ENCODE measurements at regions not wholly inside any gene's neighbourhood (a gene's known extent, or its start where the extent isn't known, plus 50 kb on each side); places are given as distances from the start of the nearest gene placed in this dataset.

DNA sequence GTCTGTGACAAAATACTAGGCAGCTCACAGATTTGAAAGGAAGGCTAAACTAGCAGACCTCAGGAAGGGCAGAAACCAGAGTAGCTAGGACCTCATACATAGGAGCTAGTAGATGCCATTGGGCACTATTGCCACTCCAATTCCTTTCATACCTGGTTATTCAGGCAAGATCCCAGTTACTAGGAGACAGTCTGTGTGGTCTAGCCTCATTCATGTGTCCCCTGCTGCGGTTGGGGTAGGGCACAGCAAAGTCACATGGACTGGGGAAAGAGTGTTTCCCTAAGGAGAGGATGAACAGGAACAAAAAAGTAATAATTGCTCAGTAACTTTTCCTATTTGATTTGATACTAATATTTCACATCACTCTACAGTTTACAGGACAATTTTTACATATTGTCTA, 204.6 kb upstream of the HEY2 start:
- DNase-seq (ENCODE audit: low read depth) = no peak

DNA sequence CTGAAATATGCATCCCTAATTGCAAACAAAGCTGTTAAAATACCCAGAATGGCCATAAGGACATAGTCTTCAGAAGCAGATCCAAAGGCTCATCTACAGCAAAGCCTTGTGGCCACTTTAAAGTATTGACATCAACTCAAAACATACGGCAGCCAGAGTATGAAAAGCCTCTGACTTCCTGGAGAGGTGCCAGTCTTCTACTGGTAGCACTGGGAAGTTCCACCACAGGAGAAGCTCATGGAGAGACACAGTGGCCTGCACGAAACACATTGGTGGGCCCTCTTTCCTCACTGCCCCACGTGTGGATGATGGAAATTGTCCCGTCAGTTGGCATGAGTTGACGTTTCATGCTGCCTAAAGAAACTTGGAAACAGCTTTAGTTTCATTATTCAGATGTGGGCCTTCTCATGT, 202.6 kb upstream of the HEY2 start:
- DNase-seq (ENCODE audit: low read depth) = no peak

DNA sequence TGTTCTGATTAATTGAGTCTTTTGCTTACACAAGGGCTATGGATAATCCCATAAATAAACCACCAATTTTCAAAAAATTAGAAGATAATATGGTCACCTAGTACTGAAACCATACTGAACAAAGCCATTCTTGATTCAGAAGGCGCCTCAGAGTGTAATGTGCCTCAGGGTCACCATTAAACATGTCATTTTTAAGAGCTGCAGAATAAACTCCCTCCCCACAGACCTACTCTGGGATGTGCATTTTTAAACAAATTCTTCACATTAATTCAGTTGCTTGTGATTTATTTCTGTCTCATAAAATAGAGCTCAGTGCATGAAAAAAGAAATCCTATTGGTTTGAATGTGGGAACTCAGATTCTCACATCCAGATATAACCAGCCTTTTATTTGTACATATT, 202.1 kb upstream of the HEY2 start:
- no peak for DNase-seq (ENCODE audit: low read depth)

DNA sequence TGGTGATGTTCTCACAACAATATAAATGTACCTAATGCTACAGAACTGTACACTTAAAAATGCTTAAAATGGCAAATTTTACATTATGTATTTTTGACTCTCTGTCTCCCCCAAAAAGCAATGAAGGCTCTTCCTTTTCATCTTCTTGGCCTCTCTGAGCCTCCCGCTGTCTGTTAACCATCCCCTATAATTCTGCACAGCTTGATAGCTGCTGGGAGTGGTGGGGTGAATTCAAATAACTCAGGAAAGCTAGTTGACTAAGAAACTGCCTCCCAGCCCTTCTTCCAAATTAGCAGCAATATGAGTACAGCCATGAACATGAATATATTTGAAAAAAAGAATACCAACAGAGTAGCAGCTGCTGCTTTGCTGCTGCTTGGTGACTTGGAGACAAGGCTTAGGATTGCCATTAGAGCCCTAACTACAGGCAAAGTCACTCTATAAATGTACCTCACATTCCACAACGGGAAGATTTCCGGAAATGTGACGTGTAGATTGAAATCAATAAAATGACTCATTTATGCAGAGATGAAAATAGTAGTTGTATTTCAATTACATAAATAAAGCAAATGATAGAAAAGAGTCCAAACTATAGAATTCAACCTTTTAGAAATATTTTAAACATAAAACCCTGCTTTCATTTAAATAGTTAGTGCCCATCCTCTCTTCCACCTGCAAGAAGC, 200.1 kb upstream of the HEY2 start:
- DNase-seq (ENCODE audit: low read depth) = no peak

DNA sequence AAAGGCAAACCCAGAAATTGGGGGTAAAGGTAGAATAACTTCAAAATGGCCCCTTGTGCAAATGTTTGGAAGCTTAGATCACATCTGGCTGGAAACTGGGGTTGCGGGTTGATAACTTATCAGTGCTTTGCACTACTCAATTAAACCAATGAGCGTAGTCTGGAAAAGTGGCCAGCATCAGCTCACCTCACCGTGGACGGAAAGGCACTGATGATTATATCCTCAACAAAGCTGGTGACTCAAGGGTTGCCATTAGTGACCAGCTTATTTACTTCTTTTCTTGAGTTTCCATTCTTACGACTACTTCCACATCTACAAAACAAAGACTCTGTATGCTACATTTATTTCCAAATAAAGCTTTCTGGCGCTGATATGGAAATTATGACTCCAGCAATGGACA, 198.5 kb upstream of the HEY2 start:
- DNase-seq (ENCODE audit: low read depth) = no peak

DNA sequence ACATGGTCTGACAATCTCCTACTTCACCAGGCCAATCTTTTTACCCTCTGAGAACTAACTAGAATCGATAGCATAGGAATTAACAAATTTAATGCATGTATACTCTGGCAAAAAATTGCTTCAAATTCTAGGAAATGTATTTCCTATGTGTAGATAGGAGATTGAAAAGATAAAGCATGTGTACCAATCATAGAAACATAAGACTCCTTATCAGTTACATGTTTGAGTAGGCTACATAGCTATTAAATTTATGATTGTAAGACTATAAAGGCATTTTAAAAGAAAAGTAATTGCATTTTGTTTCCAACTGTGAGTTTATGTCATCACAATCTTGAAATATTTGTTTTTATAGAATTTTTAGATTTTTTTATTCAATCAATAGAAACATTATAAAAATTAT, 196.6 kb upstream of the HEY2 start:
- DNase-seq (ENCODE audit: low read depth) = no peak

DNA sequence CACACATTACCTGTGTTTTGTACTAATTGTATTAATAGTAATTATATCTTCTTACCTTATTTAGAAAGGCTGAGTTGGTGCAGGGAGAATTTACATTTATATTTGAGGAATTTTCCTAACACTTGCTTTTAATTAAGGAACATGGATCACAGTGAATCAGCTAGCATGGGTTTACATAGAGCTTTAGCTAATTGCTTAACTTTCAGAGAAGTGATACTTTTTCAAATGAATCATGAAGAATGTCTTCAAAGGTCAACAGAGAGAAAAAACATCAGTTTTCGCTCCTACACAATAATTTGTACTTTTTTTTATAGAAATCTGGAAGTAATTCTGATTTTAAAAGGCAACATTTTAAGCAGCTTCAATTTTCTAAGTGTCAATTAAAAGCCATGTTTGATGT, 195.0 kb upstream of the HEY2 start:
- DNase-seq (ENCODE audit: low read depth) = peak; percentile 6

DNA sequence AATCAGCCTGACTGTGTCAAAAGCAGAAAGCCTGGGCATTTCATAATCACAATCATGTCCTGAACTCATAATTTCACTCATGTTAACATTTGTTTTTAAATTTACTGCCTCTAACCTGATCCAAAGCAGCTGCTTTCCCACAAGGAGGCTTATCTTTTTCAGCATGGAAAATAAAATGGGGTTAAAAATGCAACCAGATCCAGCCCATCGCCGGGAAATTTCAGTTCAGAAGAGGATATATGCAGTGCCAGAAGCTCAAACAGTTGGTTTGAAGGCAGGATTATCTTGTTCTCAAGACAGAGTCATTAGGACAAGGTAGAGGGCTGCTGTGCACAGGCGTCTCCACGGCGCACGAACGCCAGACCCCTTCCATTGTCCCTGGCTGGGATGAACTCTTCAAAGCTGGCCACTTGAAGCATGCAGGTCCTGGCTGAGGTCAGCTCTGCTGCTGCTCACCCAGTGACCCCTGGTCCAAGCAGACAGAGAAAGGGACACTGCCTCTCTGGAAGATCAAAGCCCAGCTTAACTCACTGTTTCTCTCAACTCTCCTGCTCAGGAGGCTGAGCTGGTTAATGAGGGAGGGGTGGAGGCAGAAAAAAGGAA, 191.1 kb upstream of the HEY2 start:
- no peak for DNase-seq (ENCODE audit: low read depth)

DNA sequence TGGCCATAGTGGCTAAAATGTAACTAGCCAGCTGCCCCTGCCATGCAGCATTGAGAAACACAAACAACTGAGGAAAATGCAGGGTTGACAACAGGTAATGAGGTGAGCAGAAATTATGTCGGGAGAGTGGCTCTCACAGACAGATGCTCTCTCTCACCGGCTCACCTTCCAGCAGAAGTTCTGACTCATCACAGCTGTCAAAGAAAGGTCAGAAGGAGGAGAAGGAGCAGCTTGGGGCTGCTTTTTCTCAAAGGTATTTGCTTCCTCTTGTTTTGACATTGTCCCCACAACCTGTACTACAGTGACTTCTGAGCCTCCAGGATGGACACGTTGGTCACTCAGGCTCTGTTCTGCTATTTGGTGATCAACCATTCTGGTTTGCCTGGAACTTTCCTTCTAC, 190.5 kb upstream of the HEY2 start:
- no peak for DNase-seq (ENCODE audit: low read depth)

DNA sequence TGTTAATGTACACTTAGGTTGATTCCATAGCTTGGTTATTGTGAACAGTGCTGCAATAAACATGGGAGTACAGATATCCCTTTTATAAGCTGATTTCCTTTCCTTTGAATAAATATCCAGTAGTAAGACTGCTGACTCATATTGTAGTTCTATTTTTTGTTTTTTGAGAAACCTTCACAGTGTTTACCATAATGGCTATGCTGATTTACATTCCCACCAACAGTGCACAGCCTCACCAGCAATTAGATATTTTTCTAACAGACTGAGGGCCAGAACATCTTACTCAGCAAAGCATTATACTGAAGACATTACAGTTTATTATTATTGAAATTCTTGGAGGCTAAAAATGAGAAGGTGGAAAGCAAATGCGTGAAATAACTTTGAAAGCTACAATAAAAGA, 187.3 kb upstream of the HEY2 start:
- no peak for DNase-seq (ENCODE audit: low read depth)

DNA sequence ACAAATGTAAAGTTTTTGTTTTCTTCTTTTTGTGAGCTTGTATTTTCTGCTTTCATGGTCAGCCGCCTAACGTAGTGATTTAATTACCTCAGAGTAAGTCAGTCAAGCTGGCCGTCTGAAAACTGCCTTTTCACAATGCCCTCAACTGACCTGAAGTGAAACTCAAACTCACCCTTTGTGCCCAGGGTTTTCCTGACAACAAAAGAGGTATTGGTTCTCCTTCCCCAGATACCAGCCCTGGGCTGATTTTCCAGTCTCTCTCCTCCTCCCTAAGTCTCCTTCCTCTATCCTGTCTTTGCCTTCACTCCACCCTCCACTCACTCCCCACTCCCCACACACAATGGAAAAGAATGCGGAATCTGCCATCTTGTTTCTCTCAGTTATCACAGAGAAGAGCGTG, 184.5 kb upstream of the HEY2 start:
- no peak for DNase-seq (ENCODE audit: low read depth)

DNA sequence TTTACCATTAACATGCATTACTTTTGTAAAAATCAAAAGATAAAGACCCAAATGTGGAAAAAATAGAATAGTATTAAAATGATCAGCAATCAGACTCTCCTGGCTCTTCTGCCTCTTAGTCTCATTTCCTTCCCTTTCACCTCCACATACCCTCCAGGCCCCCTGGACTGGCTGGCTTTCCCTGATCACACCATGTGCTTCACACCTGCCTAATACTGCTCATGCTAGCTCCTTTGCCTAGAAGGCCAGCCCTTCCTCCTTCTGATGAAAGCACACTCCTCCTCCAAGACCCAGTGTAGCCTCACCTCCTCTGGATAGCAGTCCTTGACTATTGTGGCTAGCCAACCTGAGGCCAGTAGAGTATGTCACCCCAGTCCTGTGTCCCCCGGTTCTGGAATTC, 182.0 kb upstream of the HEY2 start:
- DNase-seq (ENCODE audit: low read depth) = no peak

DNA sequence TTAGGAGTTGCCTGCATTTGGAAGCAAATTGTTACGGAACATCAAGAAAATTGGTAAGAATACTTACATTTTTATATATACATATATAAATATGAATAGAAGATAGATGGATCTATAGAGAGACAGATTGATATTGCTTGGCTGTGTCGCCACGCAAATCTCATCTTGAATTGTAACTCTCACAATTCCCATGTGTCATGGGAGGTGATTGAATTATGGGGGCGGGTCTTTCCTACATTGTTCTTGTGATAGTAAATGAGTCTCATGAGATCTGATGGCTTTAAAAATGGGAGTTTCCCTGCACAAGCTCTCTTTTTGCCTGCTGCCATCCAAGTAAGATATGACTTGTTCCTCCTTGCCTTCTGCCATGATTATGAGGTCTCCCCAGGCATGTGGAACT, 180.8 kb upstream of the HEY2 start:
- no peak for DNase-seq (ENCODE audit: low read depth)

DNA sequence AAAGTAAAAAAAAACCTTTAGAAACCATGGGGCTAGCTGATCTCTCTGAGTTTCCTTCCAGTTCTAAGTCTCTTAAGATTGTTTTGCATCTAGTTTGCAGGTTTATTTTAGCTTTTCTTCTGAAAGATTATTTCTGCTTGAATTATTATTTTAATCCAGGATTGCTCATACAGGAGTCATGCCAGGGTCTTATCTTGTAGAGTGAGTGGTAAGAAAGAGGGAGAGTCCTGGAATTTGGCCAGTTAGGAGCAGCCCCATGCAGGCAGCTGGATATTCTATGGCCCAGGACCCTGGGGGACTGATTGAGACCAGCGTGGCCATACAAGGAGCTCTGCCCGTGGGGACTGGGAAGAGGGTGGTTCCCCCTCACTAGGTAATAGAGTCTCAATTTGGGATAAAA, 178.9 kb upstream of the HEY2 start:
- no peak for DNase-seq (ENCODE audit: low read depth)

DNA sequence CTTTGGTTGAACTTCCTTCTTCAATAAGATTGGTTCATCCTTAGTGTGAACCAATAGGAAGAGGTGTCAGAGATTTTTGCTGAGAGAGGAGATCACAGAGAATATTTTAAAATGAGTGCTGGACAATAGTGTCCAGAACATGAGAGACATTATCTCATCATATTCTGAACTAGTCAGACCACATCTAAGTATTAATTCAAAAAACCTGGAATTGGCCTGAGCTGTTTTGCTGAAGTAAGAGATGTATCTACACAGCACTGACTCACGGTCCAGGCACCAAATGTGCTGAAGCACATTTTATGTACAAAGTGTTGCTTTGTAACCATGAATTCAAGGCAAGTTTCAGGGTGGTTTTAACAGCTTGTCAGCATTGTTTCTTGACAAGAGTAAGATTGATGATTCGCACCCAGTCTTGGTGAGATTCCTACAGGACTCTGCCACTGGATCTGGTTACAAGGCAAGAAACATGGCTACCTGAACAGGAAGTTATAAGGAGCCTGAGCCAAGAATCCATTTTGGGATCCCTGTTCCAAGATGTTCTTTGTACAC, 178.2 kb upstream of the HEY2 start:
- no peak for DNase-seq (ENCODE audit: low read depth)

DNA sequence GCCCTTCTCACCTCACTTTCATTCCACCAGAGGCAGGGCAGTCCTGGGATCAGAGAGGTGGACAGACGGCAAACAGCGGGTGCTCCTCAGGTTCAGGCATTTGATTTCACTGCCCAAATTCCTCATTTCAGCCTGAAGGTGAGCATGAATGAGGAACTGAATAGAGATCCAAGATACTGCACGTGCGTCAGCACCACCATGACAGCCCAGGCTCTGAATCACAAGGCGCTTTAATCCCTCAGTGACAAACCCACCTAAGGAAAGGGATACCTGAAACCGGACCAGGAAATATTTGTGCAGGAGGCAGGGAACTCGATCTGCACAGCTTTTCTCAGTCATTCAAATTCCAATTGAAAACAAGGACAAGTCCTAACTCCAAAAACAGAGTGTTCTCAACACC, 174.8 kb upstream of the HEY2 start:
- DNase-seq (ENCODE audit: low read depth) = no peak

DNA sequence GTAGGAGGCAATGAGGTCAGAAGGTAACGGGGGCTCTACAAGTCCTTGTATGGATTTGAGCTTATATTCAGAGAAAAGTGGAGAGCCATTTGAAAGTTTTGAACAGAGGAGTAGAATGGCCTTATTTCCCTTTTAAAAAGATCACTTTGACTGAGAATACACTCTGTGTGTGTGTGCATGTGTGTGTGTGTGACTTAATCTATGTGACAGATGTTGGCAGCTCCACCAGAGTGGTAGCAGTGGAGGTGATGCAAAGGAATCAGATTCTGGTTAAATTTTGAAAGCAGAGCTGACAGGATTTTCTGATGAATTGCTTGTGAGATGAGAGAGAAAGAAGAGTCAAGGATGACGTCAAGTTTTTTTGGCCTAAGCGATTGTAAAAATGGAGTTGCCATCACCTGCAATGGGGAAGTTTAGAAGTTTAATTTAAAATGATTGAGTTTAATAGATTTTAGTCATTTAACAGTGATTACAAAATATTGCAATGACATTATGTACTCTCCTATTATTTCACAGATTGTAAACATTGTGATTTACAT, 172.2 kb upstream of the HEY2 start:
- DNase-seq (ENCODE audit: low read depth) = no peak

DNA sequence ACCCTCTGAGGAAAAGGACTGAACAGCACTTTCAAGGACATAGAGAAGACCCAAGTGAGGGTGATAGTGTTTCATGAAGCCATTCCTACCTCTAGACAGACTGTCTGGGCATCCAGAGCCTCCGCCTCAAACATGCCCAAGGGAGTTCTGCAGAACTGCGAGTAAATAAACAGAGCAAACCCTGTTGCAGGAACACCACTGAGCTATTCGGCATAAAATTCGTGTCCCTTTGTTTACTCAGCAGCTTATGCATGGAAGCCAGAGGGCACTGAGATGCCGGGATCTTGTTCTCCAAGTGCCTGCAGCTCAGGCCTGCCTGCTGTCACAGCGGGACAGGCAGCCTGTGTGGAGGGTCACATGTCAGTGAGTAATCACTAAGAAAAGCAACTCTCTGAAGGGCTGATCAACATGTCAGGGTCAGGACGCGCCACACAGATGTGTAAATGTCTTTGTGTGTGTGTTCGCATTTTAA, 164.9 kb upstream of the HEY2 start:
- no peak for DNase-seq (ENCODE audit: low read depth)

DNA sequence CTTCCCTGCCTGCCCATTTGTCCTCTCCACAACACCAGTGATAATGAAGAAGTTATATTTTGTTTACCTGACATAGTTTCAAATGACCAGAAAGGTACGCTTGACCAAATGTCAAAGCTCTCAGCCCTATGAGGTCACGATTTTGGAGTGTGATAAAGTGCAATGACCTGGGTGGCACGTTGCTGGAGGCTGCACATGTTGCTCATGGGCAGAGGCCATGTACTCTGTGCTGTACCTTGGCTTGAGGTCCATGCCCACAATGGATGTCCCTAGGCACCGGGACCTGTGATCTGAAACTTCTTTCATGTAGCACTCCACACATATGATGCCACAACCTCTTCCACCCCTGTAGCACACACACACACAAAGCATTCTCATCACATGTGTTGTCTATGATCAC, 164.0 kb upstream of the HEY2 start:
- DNase-seq (ENCODE audit: low read depth) = no peak

DNA sequence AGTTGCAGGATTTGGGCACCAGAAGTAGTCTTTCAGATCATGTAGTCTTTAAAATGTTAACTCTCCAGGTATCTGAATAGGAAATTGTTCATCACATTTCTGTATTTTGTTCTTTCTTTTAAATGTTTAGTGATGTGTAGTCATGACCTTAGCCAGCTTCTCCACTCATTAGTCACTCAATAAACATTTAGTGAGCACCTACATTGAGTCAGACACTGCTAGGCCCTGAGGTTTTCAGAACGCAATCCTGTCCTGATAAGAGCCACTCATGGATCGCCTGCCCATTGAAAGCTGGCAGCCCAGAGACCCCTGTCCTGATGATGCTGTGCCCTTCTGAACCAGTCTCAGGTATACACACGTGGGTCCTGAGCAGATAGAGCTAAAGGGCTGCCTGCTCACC, 163.4 kb upstream of the HEY2 start:
- DNase-seq (ENCODE audit: low read depth) = peak; percentile 45

DNA sequence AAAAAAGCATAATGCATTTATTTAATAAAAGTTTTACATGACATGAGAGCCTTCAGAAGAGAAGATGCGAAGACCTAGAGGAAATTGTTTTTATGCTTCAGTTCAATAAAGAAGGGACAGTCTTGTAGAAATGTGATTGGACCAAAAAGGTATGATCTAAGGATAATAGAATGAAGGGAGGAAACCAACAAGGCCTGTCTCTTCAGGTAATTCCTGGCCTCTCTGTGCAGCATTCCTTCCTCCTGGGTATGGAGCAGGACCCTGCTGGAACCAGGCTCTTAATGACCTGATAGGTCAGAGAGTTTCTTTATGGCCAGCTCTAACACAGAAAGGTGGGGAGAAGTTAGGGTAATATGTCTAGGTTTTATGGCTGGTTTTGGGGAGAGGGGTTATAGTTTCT, 162.8 kb upstream of the HEY2 start:
- no peak for DNase-seq (ENCODE audit: low read depth)

DNA sequence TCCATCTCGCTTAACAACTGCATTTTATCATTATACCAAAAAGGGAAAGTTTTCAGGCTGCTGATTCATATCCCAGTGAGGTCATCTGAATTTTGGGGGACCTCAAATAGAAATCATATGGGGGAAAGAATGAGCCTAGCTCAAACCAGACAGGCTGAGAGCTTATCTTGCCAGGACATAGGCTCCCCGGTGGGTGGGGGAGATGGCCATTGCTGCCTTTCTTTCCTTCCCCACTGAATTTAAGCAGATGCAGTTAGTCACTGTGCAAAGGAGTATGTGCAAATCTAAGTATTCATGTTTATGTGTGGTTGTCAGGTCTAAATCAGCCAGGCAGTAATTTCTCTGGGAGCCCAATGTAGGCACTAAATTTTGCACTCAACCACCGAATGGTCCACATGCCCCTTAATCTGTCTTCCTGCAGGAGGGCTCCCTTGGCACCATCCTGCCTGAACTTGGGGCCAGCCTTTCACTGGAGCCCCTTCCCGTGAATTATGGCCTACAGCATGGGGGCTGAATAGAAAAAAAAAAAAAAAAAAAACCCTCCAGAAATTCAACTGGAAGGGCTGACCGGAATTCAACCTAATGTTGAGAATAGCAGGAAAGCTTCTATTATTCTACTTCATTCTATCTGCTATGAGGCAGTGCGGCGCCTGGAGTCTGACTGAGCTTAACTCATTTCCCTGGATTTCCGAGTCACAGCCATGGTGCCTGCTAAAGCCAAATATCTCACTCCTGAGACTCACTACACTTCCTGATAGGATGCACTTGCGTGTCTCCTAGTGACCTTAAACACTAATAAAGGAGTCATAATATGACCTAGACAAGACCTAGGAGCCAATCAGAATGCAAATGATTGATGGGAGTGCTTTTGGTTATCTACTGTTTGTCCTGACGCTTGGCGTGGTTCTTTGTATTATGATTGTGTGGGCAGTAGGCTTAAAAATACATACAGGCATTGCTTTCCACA, 161.5 kb upstream of the HEY2 start:
- peak; percentile 15 for DNase-seq (ENCODE audit: low read depth)

Data from HS-5 (cell line).